Right renal pelvis (tissue), 4 donors: ENCODE measurements at regions not wholly inside any gene's neighbourhood (a gene's known extent, or its start where the extent isn't known, plus 50 kb on each side); places are given as distances from the start of the nearest gene placed in this dataset.
"Not testable (repeated sequence)": the region's sequence is repeated elsewhere in the genome, so short reads cannot be mapped to it uniquely, and the experiment has no call there.

Experiments used
- DNase-seq, 4 donors: peaks; one replicate each; pipeline ENCODE4 v3.0.0-alpha.2; 2013; ENCODE audit warnings: low read depth in 4 of 4, low spot score in 3 of 4, missing footprints in 1 of 4

DNA sequence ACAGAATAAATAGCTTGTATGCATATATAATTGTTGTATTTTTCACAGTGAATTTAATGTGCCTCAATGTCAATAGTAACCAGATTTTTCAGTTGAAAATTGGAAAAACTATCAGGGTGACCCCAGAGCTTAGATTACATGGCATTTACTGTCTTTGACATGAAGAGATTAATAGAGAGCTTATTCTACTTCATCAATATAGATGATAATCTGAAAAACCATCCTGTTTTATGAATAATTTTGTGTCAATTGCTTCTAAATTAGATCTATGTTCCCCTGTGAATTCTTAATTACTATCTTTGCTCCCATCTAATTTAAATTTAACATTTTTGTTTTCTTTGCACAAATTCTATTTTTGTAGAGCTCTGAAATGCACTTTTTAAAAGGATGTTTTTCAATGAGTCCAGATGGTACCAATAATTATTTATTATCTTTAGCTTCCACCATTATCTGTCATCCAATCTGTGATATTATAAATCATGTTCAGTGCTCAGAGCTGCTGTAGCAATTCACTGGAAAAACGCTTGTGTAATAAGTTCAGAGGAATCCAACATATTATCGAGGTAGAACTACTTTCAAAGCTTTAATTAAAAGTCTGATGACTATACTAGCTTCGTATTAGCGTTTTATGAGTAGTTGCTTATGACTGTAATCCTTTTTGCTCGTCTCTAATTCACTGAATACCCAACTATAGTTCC is 291.4 kb downstream of the JRKL start:
- DNase-seq: no peak

DNA sequence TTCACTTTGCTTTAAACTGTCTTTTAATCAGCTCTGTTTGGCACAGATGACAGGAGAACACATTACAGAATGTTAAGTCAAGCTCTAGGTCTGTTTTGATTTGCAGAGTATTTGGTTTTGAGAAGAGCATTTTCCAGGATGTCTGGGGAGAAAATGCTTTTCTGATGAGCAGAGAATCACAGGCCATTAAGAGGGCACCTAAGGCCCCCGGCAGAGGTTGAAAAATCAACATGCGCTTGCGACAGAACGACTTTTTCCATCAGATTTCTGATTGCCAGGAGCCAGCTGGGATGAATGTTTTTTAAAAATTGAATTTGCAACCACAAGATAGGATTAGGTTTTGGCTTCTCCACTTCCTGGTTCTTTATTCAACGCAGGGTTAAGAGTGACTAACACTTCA is 304.5 kb downstream of the JRKL start:
- no peak for DNase-seq

- no peak for DNase-seq
Measured at GRCh38 chr11:96696731-96697130, 306.9 kb downstream of the JRKL start.

GRCh38 chr11:96697466-96697865 is 307.7 kb downstream of the JRKL start:
- DNase-seq: no peak

- no peak for DNase-seq
Measured at GRCh38 chr11:96704847-96705246, 315.0 kb downstream of the JRKL start.

DNA sequence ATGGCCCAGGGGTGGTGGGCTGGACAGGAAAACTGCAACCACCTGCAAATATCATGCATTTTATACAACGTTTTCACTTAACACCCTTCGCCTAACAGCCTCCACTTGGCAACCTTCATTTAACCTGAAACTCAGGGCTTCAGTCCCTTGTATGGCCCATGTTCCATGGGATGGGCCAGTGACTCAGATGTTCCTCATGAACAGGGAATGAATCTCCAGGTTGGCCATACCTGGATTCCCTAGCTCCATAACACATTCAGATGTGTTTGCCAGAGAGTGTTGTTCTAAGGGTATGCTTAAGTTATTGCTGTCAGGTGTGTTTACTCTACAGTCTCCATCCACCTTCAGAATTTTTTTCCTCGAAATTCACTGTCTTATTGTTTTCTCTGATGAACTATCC is 316.9 kb downstream of the JRKL start:
- no peak for DNase-seq

GRCh38 chr11:96707273-96707672 is 317.5 kb downstream of the JRKL start:
- no peak for DNase-seq

GRCh38 chr11:96708219-96708878 is 318.5 kb downstream of the JRKL start:
- peak in 1 of 4 donors; percentile 40 for DNase-seq

GRCh38 chr11:96713301-96713700 is 323.5 kb downstream of the JRKL start:
- DNase-seq: no peak

GRCh38 chr11:96714689-96715088 is 324.9 kb downstream of the JRKL start:
- no peak for DNase-seq

DNA sequence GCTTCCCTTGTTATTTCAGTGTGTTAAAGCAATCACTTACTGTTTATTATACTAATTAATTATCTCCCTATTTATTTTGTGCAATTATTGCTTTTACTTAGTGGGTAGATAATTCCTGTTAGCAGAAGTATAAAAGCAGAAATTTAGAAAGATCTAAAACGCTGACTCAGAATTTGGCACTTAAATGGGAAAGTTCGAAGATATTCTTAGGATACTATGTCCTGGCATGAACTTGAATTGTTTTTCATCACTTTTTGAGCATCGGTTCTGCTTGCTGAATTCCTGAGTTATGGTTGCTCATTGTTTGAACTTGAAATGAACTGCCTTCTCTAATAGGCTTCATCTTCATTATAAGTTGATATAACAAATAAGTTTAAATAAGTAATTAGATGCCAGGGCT is 325.4 kb downstream of the JRKL start:
- no peak for DNase-seq

DNA sequence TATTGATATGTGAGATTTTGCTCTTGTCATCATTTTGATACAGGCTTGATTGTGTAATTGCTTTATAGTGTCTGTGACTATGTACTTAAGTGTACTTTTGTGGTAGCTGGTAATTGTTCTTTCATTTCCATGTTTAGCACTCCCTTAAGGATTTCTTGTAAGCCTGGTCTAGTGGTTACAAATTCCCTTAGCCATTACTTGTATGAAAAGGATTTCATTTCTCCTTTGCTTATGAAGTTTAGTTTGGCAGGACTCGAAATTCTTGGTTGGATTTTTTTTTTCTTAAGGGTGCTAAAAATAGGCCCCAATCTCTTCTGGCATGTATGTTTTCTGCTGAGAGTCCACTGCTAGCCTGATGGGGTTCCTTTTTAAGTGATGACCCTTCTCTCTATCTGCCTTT is 346.8 kb downstream of the JRKL start:
- DNase-seq: no peak

GRCh38 chr11:96738311-96738710 is 348.5 kb downstream of the JRKL start:
- DNase-seq: no peak

DNA sequence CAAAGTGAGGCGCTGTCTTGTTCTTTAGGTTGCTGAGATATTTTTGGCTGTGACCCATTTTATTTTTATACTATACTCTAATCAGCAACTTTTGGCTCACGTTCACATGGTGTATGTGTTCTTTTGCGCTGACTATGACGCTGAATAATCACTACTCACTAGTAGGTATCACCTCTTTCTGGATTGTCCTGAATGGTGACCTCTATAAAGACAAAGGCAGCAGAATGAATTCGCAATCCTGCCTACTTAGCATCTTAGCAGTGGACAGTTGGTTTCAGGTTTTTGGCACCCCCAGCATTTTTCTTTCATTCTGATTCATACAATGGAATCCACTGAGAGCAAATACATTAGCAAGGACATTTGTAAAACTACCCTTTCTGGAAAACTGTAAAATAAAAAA is 351.3 kb downstream of the JRKL start:
- DNase-seq: no peak

- DNase-seq: no peak
Measured at GRCh38 chr11:96744697-96745096, 354.9 kb downstream of the JRKL start.

DNA sequence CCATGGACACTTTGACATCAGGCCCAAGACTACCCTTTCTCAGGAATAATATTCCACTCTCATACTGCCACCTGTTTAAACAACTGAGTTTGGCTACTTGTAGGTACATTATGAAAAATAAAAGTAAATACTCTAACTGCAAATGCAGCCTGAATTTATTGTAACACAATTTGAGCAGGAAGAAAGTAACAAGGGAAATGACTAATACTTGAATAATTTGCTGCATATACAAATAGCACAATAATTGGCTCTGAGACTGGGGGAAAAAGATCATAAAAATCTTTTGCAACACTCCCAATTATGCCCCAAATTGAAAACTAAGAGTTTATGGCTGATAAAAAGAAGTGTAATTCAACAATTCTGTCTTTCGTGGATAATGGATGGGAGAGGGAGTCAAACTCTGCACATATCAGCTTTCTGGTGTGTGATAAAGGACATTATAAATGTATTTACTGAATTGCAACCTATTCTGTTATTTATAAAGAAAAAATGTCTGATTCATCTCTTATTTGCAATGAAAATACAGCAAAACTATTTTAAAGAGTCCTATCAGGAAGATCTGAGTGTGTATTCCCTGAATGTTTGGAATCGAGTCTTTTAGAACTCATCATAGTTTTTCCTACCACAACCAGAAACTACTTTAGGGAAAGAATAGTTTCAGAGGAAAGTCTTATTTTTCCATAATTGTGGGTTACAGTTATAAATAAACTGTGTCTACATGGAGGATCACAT is 359.0 kb downstream of the JRKL start:
- no peak for DNase-seq

GRCh38 chr11:96751807-96752206 is 362.0 kb downstream of the JRKL start:
- not testable (repeated sequence) for DNase-seq

- no peak for DNase-seq
Measured at GRCh38 chr11:96752221-96752620, 362.4 kb downstream of the JRKL start.

- no peak for DNase-seq
Measured at GRCh38 chr11:96753997-96754396, 364.2 kb downstream of the JRKL start.

- no peak for DNase-seq
Measured at GRCh38 chr11:96755209-96755608, 365.4 kb downstream of the JRKL start.

GRCh38 chr11:96755752-96756151 is 365.9 kb downstream of the JRKL start:
- DNase-seq: no peak

DNA sequence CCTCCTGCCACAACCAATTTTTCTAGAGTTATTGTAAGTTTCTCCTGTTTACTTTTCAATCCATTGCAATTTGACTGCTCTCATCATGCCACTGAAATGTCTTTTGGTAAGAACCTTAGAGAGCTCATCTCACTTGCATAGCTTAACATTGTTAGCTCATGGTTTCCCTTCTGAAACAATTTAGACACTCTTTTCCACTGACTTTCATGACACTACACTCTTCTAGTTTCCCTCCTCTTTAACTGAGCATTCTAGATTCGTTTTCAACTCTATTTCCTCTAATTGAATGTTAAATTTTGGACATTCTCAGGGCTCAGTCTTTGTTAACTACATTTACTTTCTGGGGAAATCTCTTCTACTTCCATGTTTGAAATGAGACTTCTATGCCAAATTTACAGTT is 369.1 kb downstream of the JRKL start:
- DNase-seq: no peak
